GM23338 (cell line): ENCODE measurements at regions not wholly inside any gene's neighbourhood (a gene's known extent, or its start where the extent isn't known, plus 50 kb on each side); places are given as distances from the start of the nearest gene placed in this dataset.
"Not testable (repeated sequence)": the region's sequence is repeated elsewhere in the genome, so short reads cannot be mapped to it uniquely, and the experiment has no call there.

ENCODE experiments used
- ATAC-seq: fragments of 200-7000 bp; cut with Tn5 transposase; 3 replicates; pipeline ENCODE4 v1.9.1; 2020
- DNase-seq: peaks from one replicate; pipeline ENCODE4 v3.0.0-alpha.2; 2015; ENCODE audit warnings: low spot score
- H2AFZ ChIP-seq: fragments of 200-600 bp; sonication (generic); 2 replicates; pipeline ENCODE4 v1.8.0; 2016; ENCODE audit warnings: antibody characterized with exemption, mild to moderate bottlenecking, moderate library complexity
- H3F3A ChIP-seq: fragments of 200-600 bp; sonication (generic); replicated peaks from 2 replicates; pipeline ENCODE4 v1.8.0; 2017; ENCODE audit warnings: antibody characterized with exemption, mixed run types, low read depth
- H3K27ac ChIP-seq: fragments of 200-600 bp; sonication (generic); 2 replicates; pipeline ENCODE4 v1.6.1; 2016; ENCODE audit warnings: low read depth
- H3K27me3 ChIP-seq: fragments of 200-600 bp; sonication (generic); 2 replicates; pipeline ENCODE4 v1.8.0; 2016; ENCODE audit warnings: mild to moderate bottlenecking, mixed run types, moderate library complexity; ENCODE audit not compliant: insufficient read depth
- H3K36me3 ChIP-seq: fragments of 200-600 bp; sonication (generic); 2 replicates; pipeline ENCODE4 v1.8.0; 2016; ENCODE audit warnings: mild to moderate bottlenecking; ENCODE audit not compliant: insufficient read depth
- H3K4me1 ChIP-seq: fragments of 200-600 bp; sonication (generic); 2 replicates; pipeline ENCODE4 v1.8.0; 2016; ENCODE audit warnings: mild to moderate bottlenecking, moderate library complexity; ENCODE audit not compliant: insufficient read depth
- H3K4me2 ChIP-seq: fragments of 200-600 bp; sonication (generic); 2 replicates; pipeline ENCODE4 v1.7.1; 2017; ENCODE audit warnings: mixed run types
- H3K4me3 ChIP-seq: fragments of 200-600 bp; sonication (generic); 2 replicates; pipeline ENCODE4 v1.6.1; 2016; ENCODE audit warnings: mixed run types
- H3K79me2 ChIP-seq: fragments of 200-600 bp; sonication (generic); replicated peaks from 2 replicates; pipeline ENCODE4 v1.8.0; 2017; ENCODE audit warnings: mild to moderate bottlenecking; ENCODE audit not compliant: insufficient read depth
- H3K9me2 ChIP-seq: fragments of 200-600 bp; sonication (generic); 2 replicates; pipeline ENCODE4 v1.8.0; 2017; ENCODE audit not compliant: insufficient read depth
- H4K20me1 ChIP-seq: fragments of 200-600 bp; sonication (generic); replicated peaks from 2 replicates; pipeline ENCODE4 v1.8.0; 2017; ENCODE audit warnings: mild to moderate bottlenecking; ENCODE audit not compliant: insufficient read depth
- H3K27ac Mint-ChIP-seq: 2 replicates; pipeline ENCODE4 v1.8.0; 2020; ENCODE audit warnings: inconsistent platforms, mild to moderate bottlenecking, moderate library complexity, mixed read lengths
- H3K27me3 Mint-ChIP-seq: 3 replicates; pipeline ENCODE4 v1.8.0; 2022; ENCODE audit warnings: low read depth, mild to moderate bottlenecking, moderate library complexity, mixed read lengths, inconsistent platforms; ENCODE audit not compliant: insufficient read depth, poor library complexity
- H3K36me3 Mint-ChIP-seq: 3 replicates; pipeline ENCODE4 v1.8.0; 2021; ENCODE audit warnings: low read depth, mild to moderate bottlenecking, inconsistent platforms, moderate library complexity, mixed read lengths
- H3K4me1 Mint-ChIP-seq: 3 replicates; pipeline ENCODE4 v1.8.0; 2020; ENCODE audit warnings: mild to moderate bottlenecking, inconsistent platforms, mixed read lengths
- H3K4me3 Mint-ChIP-seq: 3 replicates; pipeline ENCODE4 v1.8.0; 2021; ENCODE audit warnings: moderate library complexity, mild to moderate bottlenecking, inconsistent platforms, mixed read lengths
- H3K9me3 Mint-ChIP-seq: 3 replicates; pipeline ENCODE4 v1.8.0; 2020; ENCODE audit warnings: moderate library complexity, mild to moderate bottlenecking, inconsistent platforms, mixed read lengths
- EZH2 ChIP-seq: fragments of 200-600 bp; sonication (generic); IDR thresholded peaks from one replicate; pipeline ENCODE4 v1.8.0; 2017; ENCODE audit warnings: antibody characterized with exemption, mild to moderate bottlenecking, low read depth; ENCODE audit not compliant: unreplicated experiment

- H3K27ac Mint-ChIP-seq = not testable (repeated sequence)
These were observed 471.9 kb downstream of the FOXD4L5 start for GRCh38 chr9:64813072-64813471.

DNA sequence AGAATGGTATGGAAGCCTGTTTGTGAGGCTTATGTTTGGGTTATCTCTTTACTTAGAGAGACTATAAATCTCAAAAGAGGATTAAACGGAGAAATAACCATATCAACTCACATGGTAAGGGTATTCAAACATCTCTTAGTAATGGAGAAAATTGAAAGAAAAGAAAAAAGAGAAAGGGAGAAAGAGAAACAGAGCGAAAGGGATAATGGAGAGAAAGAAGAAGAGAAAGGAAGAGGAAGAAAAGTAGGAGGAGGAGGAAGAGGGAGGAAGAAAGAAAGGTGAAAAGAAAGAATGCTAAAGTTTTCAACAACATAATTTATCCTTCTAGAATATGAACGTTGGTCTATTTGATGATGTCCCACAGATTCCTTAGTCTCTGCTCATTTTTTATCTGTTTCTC is 506.3 kb downstream of the FOXD4L5 start:
- H3K27me3 ChIP-seq = peaks cover 29% of the 10 kb centered on the region
- not testable (repeated sequence) for H3K27ac ChIP-seq, H4K20me1 ChIP-seq, H3K4me3 Mint-ChIP-seq, H3K36me3 ChIP-seq, H3K4me2 ChIP-seq, H3K27ac Mint-ChIP-seq, H3K79me2 ChIP-seq, H3F3A ChIP-seq, H3K27me3 Mint-ChIP-seq, H2AFZ ChIP-seq, H3K9me3 Mint-ChIP-seq, H3K36me3 Mint-ChIP-seq, H3K4me1 Mint-ChIP-seq, H3K4me1 ChIP-seq, H3K4me3 ChIP-seq, DNase-seq, H3K9me2 ChIP-seq, ATAC-seq

More at GRCh38 chr9:64813072-64813471, 471.9 kb downstream of the FOXD4L5 start:
- not testable (repeated sequence) for H3K36me3 ChIP-seq, H3K79me2 ChIP-seq, H3K4me1 ChIP-seq, H4K20me1 ChIP-seq, H3K9me3 Mint-ChIP-seq, DNase-seq, H3F3A ChIP-seq, ATAC-seq, H3K27me3 Mint-ChIP-seq, H3K9me2 ChIP-seq, H3K4me3 Mint-ChIP-seq, H3K36me3 Mint-ChIP-seq, H3K27ac ChIP-seq, H3K4me3 ChIP-seq, H3K4me1 Mint-ChIP-seq, H3K4me2 ChIP-seq, H2AFZ ChIP-seq
- peaks cover 39% of the 10 kb centered on the region for H3K27me3 ChIP-seq

GRCh38 chr9:64776269-64776668 is 508.7 kb downstream of the FOXD4L5 start:
- not testable (repeated sequence) for H3K36me3 ChIP-seq, H2AFZ ChIP-seq, H3K4me3 Mint-ChIP-seq, H3K27ac Mint-ChIP-seq, H3K4me2 ChIP-seq, ATAC-seq, H3K27me3 Mint-ChIP-seq, H3K4me1 Mint-ChIP-seq, H3K4me1 ChIP-seq, H3K27ac ChIP-seq, H3K9me2 ChIP-seq, H3F3A ChIP-seq, DNase-seq, H3K4me3 ChIP-seq, H3K36me3 Mint-ChIP-seq, H3K79me2 ChIP-seq, H3K9me3 Mint-ChIP-seq, H4K20me1 ChIP-seq
- peaks cover 37% of the 10 kb centered on the region for H3K27me3 ChIP-seq
- TF ChIP-seq EZH2 = peak; percentile 42

DNA sequence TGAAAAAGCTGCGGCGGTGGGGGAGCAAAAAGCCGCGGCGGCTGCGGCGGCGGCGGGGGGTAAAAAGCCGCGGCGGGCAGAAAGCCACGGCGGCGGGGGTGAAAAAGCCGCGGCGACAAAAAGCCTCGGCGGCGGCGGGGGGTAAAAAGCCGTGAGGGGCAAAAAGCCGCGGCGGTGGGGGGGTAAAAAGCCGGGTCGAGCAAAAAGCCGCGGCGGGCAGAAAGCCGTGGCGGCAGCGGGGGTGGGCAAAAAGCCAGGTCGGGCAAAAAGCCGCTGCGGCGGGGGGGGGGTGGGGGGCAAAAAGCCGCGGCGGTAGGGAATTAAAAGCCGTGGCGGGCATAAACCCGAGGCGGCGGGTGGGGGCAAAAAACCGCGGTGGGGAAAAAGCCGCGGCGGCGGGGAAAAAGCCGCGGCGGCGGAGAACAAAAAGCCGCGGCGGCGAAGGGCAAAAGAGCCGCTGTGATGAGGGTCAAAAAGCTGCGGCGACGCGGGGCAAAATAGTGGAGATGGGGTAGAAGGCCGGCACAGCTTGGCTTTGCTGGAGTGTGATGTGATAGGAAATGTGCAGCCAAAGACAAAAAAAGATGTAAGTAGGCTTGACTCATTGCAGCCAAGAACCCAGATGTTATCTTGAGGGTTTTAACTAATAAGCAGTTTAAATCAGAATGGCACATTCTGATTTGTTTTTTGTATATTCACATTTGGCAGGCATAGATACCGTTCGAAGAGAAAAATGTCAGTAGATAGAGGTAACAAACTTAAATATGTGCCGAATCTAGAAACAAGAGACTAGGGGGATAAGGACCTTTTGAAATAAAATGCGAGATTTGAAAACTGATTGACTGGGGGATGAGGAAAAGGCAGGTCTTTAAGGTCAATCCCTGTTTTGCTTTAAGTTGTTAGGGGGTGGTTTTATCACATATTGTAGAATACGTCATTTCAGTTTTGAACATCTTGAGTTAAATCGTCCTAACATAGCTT is 509.9 kb downstream of the FOXD4L5 start:
- not testable (repeated sequence) for H3K4me1 Mint-ChIP-seq, H3F3A ChIP-seq, H3K4me2 ChIP-seq, H3K4me3 ChIP-seq, H3K4me1 ChIP-seq, H3K9me3 Mint-ChIP-seq, H3K79me2 ChIP-seq, H3K36me3 ChIP-seq, H3K36me3 Mint-ChIP-seq, H3K27ac Mint-ChIP-seq, H3K9me2 ChIP-seq, H3K27ac ChIP-seq, H2AFZ ChIP-seq, H4K20me1 ChIP-seq, ATAC-seq, H3K27me3 Mint-ChIP-seq
- peak overlapping the region; percentile 32 for H3K4me3 Mint-ChIP-seq
- peaks cover 37% of the 10 kb centered on the region for H3K27me3 ChIP-seq
- DNase-seq = peak; percentile 43
- peak; percentile 74 for TF ChIP-seq EZH2
